H9 (cell line): ENCODE measurements at regions not wholly inside any gene's neighbourhood (a gene's known extent, or its start where the extent isn't known, plus 50 kb on each side); places are given as distances from the start of the nearest gene placed in this dataset.

Experiments used
- DNase-seq: peaks from one replicate; pipeline ENCODE4 v3.0.0-alpha.2; 2017
- H2AFZ ChIP-seq: one replicate; pipeline ENCODE4 v1.6.1; 2013; ENCODE audit warnings: mild to moderate bottlenecking, low read length, control low read depth, moderate library complexity
- H2AK5ac ChIP-seq: 2 replicates; pipeline ENCODE4 v1.6.1; 2013; ENCODE audit warnings: low read length, control low read depth, mixed read lengths; ENCODE audit not compliant: insufficient read length
- H2BK120ac ChIP-seq: one replicate; pipeline ENCODE4 v1.6.1; 2013; ENCODE audit warnings: low read depth, mild to moderate bottlenecking, low read length, control low read depth, inconsistent platforms; ENCODE audit not compliant: poor library complexity, severe bottlenecking
- H2BK12ac ChIP-seq: 2 replicates; pipeline ENCODE4 v1.6.1; 2013; ENCODE audit warnings: low read length, control low read depth, mixed read lengths, low read depth; ENCODE audit not compliant: insufficient read length
- H2BK15ac ChIP-seq: 2 replicates; pipeline ENCODE4 v1.6.1; 2013; ENCODE audit warnings: low read depth, low read length, control low read depth
- H2BK20ac ChIP-seq: one replicate; pipeline ENCODE4 v1.6.1; 2013; ENCODE audit warnings: low read depth, mild to moderate bottlenecking, low read length, control low read depth, inconsistent platforms; ENCODE audit not compliant: poor library complexity, severe bottlenecking
- H2BK5ac ChIP-seq: 2 replicates; pipeline ENCODE4 v1.6.1; 2013; ENCODE audit warnings: low read length, control low read depth, mixed read lengths; ENCODE audit not compliant: insufficient read length
- H3K14ac ChIP-seq: 2 replicates; pipeline ENCODE4 v1.6.1; 2013; ENCODE audit warnings: low read length, control low read depth; ENCODE audit not compliant: insufficient read depth
- H3K18ac ChIP-seq: 2 replicates; pipeline ENCODE4 v1.6.1; 2013; ENCODE audit warnings: low read depth, mild to moderate bottlenecking, mixed read lengths, low read length, control low read depth; ENCODE audit not compliant: insufficient read length
- H3K23ac ChIP-seq: 2 replicates; pipeline ENCODE4 v1.6.1; 2013; ENCODE audit warnings: low read length, control low read depth, mixed read lengths, low read depth; ENCODE audit not compliant: insufficient read length
- H3K23me2 ChIP-seq: 2 replicates; pipeline ENCODE4 v1.6.1; 2013; ENCODE audit warnings: low read depth, mild to moderate bottlenecking, mixed read lengths, low read length, control low read depth; ENCODE audit not compliant: insufficient read length, poor library complexity, severe bottlenecking
- H3K27ac ChIP-seq: 2 replicates; pipeline ENCODE4 v1.5.1; 2013; ENCODE audit warnings: low read length, control low read depth, mixed read lengths, low read depth; ENCODE audit not compliant: insufficient read length
- H3K27me3 ChIP-seq: 2 replicates; pipeline ENCODE4 v1.6.1; 2013; ENCODE audit warnings: low read length, control low read depth, inconsistent platforms; ENCODE audit not compliant: insufficient read depth
- H3K4ac ChIP-seq: 2 replicates; pipeline ENCODE4 v1.6.1; 2013; ENCODE audit warnings: low read depth, mild to moderate bottlenecking, control low read depth, inconsistent platforms, low read length, moderate library complexity
- H3K4me1 ChIP-seq: 2 replicates; pipeline ENCODE4 v1.6.1; 2013; ENCODE audit warnings: low read length, control low read depth, inconsistent platforms; ENCODE audit not compliant: insufficient read depth
- H3K4me2 ChIP-seq: 2 replicates; pipeline ENCODE4 v1.6.1; 2013; ENCODE audit warnings: low read length, control low read depth, mixed read lengths; ENCODE audit not compliant: insufficient read length, insufficient read depth
- H3K56ac ChIP-seq: 2 replicates; pipeline ENCODE4 v1.6.1; 2013; ENCODE audit warnings: low read depth, mild to moderate bottlenecking, mixed read lengths, low read length, control low read depth; ENCODE audit not compliant: insufficient read length
- H3K79me1 ChIP-seq: 2 replicates; pipeline ENCODE4 v1.6.1; 2013; ENCODE audit warnings: low read depth, mild to moderate bottlenecking, moderate library complexity, low read length, control low read depth, inconsistent platforms; ENCODE audit not compliant: insufficient read depth, poor library complexity, severe bottlenecking
- H3K79me2 ChIP-seq: 2 replicates; pipeline ENCODE4 v1.6.1; 2013; ENCODE audit warnings: low read length, control low read depth, inconsistent platforms; ENCODE audit not compliant: insufficient read depth
- H3K9ac ChIP-seq: 2 replicates; pipeline ENCODE4 v1.6.1; 2013; ENCODE audit warnings: low read length, control low read depth, mixed read lengths; ENCODE audit not compliant: insufficient read length; ENCODE audit errors: extremely low read depth
- H3K9me3 ChIP-seq: one replicate; pipeline ENCODE4 v1.6.1; 2013; ENCODE audit warnings: low read depth, low read length, inconsistent platforms; ENCODE audit not compliant: control insufficient read depth
- H3T11ph ChIP-seq: one replicate; pipeline ENCODE4 v1.6.1; 2013; ENCODE audit warnings: mild to moderate bottlenecking, low read length, control low read depth, inconsistent platforms
- H4K20me1 ChIP-seq: one replicate; pipeline ENCODE4 v1.6.1; 2013; ENCODE audit not compliant: control insufficient read depth, insufficient read length, insufficient read depth
- H4K5ac ChIP-seq: 2 replicates; pipeline ENCODE4 v1.6.1; 2013; ENCODE audit warnings: low read depth, mild to moderate bottlenecking, mixed read lengths, low read length, control low read depth; ENCODE audit not compliant: insufficient read length
- H4K8ac ChIP-seq: replicated peaks from 2 replicates; pipeline ENCODE4 v1.6.1; 2013; ENCODE audit warnings: low read length, control low read depth, mixed read lengths, low read depth; ENCODE audit not compliant: insufficient read length
- H4K91ac ChIP-seq: 2 replicates; pipeline ENCODE4 v1.6.1; 2013; ENCODE audit warnings: low read depth, mild to moderate bottlenecking, moderate library complexity, mixed read lengths, low read length, control low read depth; ENCODE audit not compliant: insufficient read length
- H3K27ac Mint-ChIP-seq, 3 experiments: 2 replicates in 2 of 3; 3 replicates in 1 of 3; pipeline ENCODE4 v1.8.0; 2020 to 2021; ENCODE audit warnings: mixed read lengths in 3 of 3, mild to moderate bottlenecking in 1 of 3, moderate library complexity in 1 of 3
- H3K27me3 Mint-ChIP-seq: 2 replicates; pipeline ENCODE4 v1.8.0; 2021; ENCODE audit warnings: low read depth, mild to moderate bottlenecking, moderate library complexity, mixed read lengths
- H3K36me3 Mint-ChIP-seq, 3 experiments: 2 replicates in 2 of 3; 3 replicates in 1 of 3; pipeline ENCODE4 v1.8.0; 2020 to 2021; ENCODE audit warnings: low read depth in 3 of 3, mixed read lengths in 3 of 3; ENCODE audit not compliant: insufficient read depth in 1 of 3
- H3K4me1 Mint-ChIP-seq, 2 experiments: 2 replicates each; pipeline ENCODE4 v1.8.0; 2020; ENCODE audit warnings: mixed read lengths in 2 of 2
- H3K4me3 Mint-ChIP-seq, 2 experiments: 2 replicates in 1 of 2; 3 replicates in 1 of 2; pipeline ENCODE4 v1.8.0; 2020 to 2021; ENCODE audit warnings: mild to moderate bottlenecking in 2 of 2, mixed read lengths in 2 of 2, moderate library complexity in 1 of 2
- H3K9me3 Mint-ChIP-seq, 2 experiments: 2 replicates in 1 of 2; 3 replicates in 1 of 2; pipeline ENCODE4 v1.8.0; 2020; ENCODE audit warnings: mild to moderate bottlenecking in 2 of 2, mixed read lengths in 2 of 2, moderate library complexity in 1 of 2
- WGBS: extraction: QIAGEN DNeasy Blood & Tissue Kit; methylation state at CpG from one replicate; pipeline ENCODE4 v1.1.7; 2013; ENCODE audit warnings: missing lambda C conversion rate, low lambda C conversion rate, mixed read lengths; ENCODE audit not compliant: insufficient read length; ENCODE audit errors: extremely low coverage; 5-methylcytosine and 5-hydroxymethylcytosine counted together
- TF ChIP-seq, protein P1 (sequence below): fragments of 200-600 bp; sonication (generic); conservative IDR thresholded peaks from 3 replicates; pipeline ENCODE4 v1.8.0; 2021; ENCODE audit warnings: antibody characterized with exemption, mild to moderate bottlenecking

DNA sequence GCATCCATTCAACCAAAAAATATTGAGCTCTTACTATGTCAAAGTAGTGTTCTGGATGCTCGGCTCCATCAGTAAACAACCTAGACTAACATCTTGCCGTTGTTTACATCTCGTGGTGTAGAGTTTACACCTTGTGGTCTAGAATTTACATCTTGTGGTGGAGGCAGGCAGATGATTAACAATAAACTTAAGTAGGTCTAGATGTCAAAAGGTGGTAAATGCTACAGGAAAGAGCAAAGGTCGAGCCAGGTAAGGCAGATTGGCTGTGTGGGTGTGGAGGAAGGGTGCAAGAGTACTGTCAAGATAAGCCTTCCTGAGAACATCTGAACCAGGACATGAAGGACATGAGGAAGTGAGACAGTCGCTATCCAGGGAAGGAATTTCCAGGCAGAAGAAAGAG, 88.4 kb upstream of the ESR1 start:
- no peak overlapping the region for H3T11ph ChIP-seq
- DNase-seq, result no peak
- Mint-ChIP-seq H3K27me3 (peaks cover 3% of the 10 kb centered on the region), H3K36me3 (peaks cover 0 to 4% (median 3%) of the 10 kb centered on the region in 3 experiments; a peak in 3 of 7 replicates), H3K4me1 (peaks cover 6 to 7% of the 10 kb centered on the region in 2 experiments; a peak in 3 of 4 replicates), H3K4me3 (no peak overlapping the region), H3K27ac (no peak overlapping the region; a peak in 1 of 7 replicates), H3K9me3 (peaks cover 8% of the 10 kb centered on the region in 2 experiments)
- no peak overlapping the region for H3K56ac ChIP-seq
- no peak overlapping the region for H2AFZ ChIP-seq
- H4K5ac ChIP-seq, result no peak overlapping the region
- H3K27ac ChIP-seq, result no peak overlapping the region
- no peak overlapping the region for H4K91ac ChIP-seq
- no peak overlapping the region for H3K14ac ChIP-seq
- H3K9ac ChIP-seq, result no peak overlapping the region
- no peak overlapping the region for H3K23ac ChIP-seq
- H3K79me1 ChIP-seq, result no peaks in the 10 kb centered on the region
- H2BK120ac ChIP-seq, result no peak overlapping the region
- no peak overlapping the region for H2BK20ac ChIP-seq
- no peak overlapping the region for H2AK5ac ChIP-seq
- no peak overlapping the region for H3K4ac ChIP-seq
- peaks cover 6% of the 10 kb centered on the region; the same call in 1 of the 2 replicates for H3K4me1 ChIP-seq
- H2BK12ac ChIP-seq, result no peak overlapping the region
- no peaks in the 10 kb centered on the region for H3K23me2 ChIP-seq
- H3K79me2 ChIP-seq, result no peaks in the 10 kb centered on the region
- H2BK5ac ChIP-seq, result no peak overlapping the region
- no peak overlapping the region for H3K18ac ChIP-seq
- no peak overlapping the region for H4K8ac ChIP-seq
- H2BK15ac ChIP-seq, result no peak overlapping the region
- WGBS, result no CpG with 5 or more reads among the region's 5 CpGs
- H4K20me1 ChIP-seq, result no peaks in the 10 kb centered on the region
- TF ChIP-seq, protein P1, sequence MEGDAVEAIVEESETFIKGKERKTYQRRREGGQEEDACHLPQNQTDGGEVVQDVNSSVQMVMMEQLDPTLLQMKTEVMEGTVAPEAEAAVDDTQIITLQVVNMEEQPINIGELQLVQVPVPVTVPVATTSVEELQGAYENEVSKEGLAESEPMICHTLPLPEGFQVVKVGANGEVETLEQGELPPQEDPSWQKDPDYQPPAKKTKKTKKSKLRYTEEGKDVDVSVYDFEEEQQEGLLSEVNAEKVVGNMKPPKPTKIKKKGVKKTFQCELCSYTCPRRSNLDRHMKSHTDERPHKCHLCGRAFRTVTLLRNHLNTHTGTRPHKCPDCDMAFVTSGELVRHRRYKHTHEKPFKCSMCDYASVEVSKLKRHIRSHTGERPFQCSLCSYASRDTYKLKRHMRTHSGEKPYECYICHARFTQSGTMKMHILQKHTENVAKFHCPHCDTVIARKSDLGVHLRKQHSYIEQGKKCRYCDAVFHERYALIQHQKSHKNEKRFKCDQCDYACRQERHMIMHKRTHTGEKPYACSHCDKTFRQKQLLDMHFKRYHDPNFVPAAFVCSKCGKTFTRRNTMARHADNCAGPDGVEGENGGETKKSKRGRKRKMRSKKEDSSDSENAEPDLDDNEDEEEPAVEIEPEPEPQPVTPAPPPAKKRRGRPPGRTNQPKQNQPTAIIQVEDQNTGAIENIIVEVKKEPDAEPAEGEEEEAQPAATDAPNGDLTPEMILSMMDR, result no peak
- no peak overlapping the region for H3K4me2 ChIP-seq
- no peaks in the 10 kb centered on the region for H3K9me3 ChIP-seq
- no peaks in the 10 kb centered on the region; the same call in 1 of the 2 replicates for H3K27me3 ChIP-seq
